DMS79 treated with DMSO at 0.1 percent for 48 hours (cell line): ENCODE measurements at regions not wholly inside any gene's neighbourhood (a gene's known extent, or its start where the extent isn't known, plus 50 kb on each side); places are given as distances from the start of the nearest gene placed in this dataset.
"Not testable (repeated sequence)": the region's sequence is repeated elsewhere in the genome, so short reads cannot be mapped to it uniquely, and the experiment has no call there.

Source experiments
- DNase-seq: peaks from one replicate; lab custom pipeline; 2025; lab: John Stamatoyannopoulos, UW

GRCh38 chr1:79955966-79956365 lies 949.4 kb upstream of the ADGRL4 start:
- no peak for DNase-seq

- no peak for DNase-seq
Observed at GRCh38 chr1:79950511-79950910, 944.0 kb upstream of the ADGRL4 start.

- DNase-seq, result no peak
Observed at GRCh38 chr1:79945391-79945790, 938.9 kb upstream of the ADGRL4 start.

- no peak for DNase-seq
Observed at GRCh38 chr1:79929356-79929755, 922.8 kb upstream of the ADGRL4 start.

GRCh38 chr1:79928901-79929300 lies 922.4 kb upstream of the ADGRL4 start:
- no peak for DNase-seq

GRCh38 chr1:79920960-79921669 lies 914.6 kb upstream of the ADGRL4 start:
- no peak for DNase-seq

GRCh38 chr1:79914896-79915295 lies 908.4 kb upstream of the ADGRL4 start:
- DNase-seq, result no peak

GRCh38 chr1:79912813-79913212 lies 906.3 kb upstream of the ADGRL4 start:
- DNase-seq, result no peak

- DNase-seq, result no peak
Observed at GRCh38 chr1:79903321-79903720, 896.8 kb upstream of the ADGRL4 start.

GRCh38 chr1:79902418-79902817 lies 895.9 kb upstream of the ADGRL4 start:
- DNase-seq, result no peak

- DNase-seq, result no peak
Observed at GRCh38 chr1:79899914-79900313, 893.4 kb upstream of the ADGRL4 start.

GRCh38 chr1:79896140-79896539 lies 889.6 kb upstream of the ADGRL4 start:
- DNase-seq, result no peak

GRCh38 chr1:79895573-79895972 lies 889.0 kb upstream of the ADGRL4 start:
- no peak for DNase-seq

GRCh38 chr1:79894129-79894528 lies 887.6 kb upstream of the ADGRL4 start:
- DNase-seq, result not testable (repeated sequence)

GRCh38 chr1:79887059-79887458 lies 880.5 kb upstream of the ADGRL4 start:
- no peak for DNase-seq

GRCh38 chr1:79885101-79885500 lies 878.6 kb upstream of the ADGRL4 start:
- no peak for DNase-seq

- no peak for DNase-seq
Observed at GRCh38 chr1:79877086-79877485, 870.6 kb upstream of the ADGRL4 start.

- no peak for DNase-seq
Observed at GRCh38 chr1:79875187-79875586, 868.7 kb upstream of the ADGRL4 start.

- no peak for DNase-seq
Observed at GRCh38 chr1:79874289-79874688, 867.8 kb upstream of the ADGRL4 start.

- no peak for DNase-seq
Observed at GRCh38 chr1:79859212-79859948, 852.9 kb upstream of the ADGRL4 start.

- DNase-seq, result no peak
Observed at GRCh38 chr1:79852004-79852403, 845.5 kb upstream of the ADGRL4 start.

GRCh38 chr1:79849388-79849787 lies 842.9 kb upstream of the ADGRL4 start:
- DNase-seq, result no peak

- no peak for DNase-seq
Observed at GRCh38 chr1:79848316-79848715, 841.8 kb upstream of the ADGRL4 start.

- no peak for DNase-seq
Observed at GRCh38 chr1:79847700-79848099, 841.2 kb upstream of the ADGRL4 start.
